HEK293 (cell line): ENCODE measurements at regions not wholly inside any gene's neighbourhood (a gene's known extent, or its start where the extent isn't known, plus 50 kb on each side); places are given as distances from the start of the nearest gene placed in this dataset.

Experiments used
- CTCF ChIA-PET: fragments of 350-600 bp; formaldehyde crosslinking; extraction: SDS; loops from one replicate; lab custom pipeline; 2021; ENCODE audit warnings: antibody characterized with exemption; lab: Yijun Ruan, JAX
- POLR2A ChIA-PET: fragments of 300-600 bp; formaldehyde crosslinking; extraction: SDS; loops from one replicate; lab custom pipeline; 2020; ENCODE audit warnings: antibody characterized with exemption, inconsistent platforms; lab: Yijun Ruan, JAX
- H3K27ac ChIP-seq: fragments of 200-500 bp; sonication (Bioruptor generic); 2 replicates; pipeline ENCODE4 v1.5.1; 2014; ENCODE audit warnings: low read depth, low read length, control low read depth, inconsistent platforms; ENCODE audit errors: extremely low read depth
- H3K36me3 ChIP-seq, 2 experiments: fragments of 200-500 bp in 1 of 2; sonication (Bioruptor generic) in 1 of 2; 1 replicate in 1 of 2; 2 replicates in 1 of 2; pipeline ENCODE4 v1.5.1; 2014 to 2017; ENCODE audit warnings: inconsistent platforms in 2 of 2, low read length in 2 of 2; ENCODE audit not compliant: control insufficient read depth in 2 of 2, insufficient read depth in 1 of 2
- H3K4me1 ChIP-seq: fragments of 200-500 bp; sonication (Bioruptor generic); 2 replicates; pipeline ENCODE4 v1.5.1; 2014; ENCODE audit warnings: mild to moderate bottlenecking, low read length, inconsistent platforms; ENCODE audit not compliant: control insufficient read depth, insufficient read depth
- H3K4me3 ChIP-seq: 2 replicates; pipeline ENCODE4 v1.5.1; 2011; ENCODE audit warnings: low read depth, mild to moderate bottlenecking, control low read depth, low read length, moderate library complexity
- H3K9me3 ChIP-seq: fragments of 200-500 bp; sonication (Bioruptor generic); 2 replicates; pipeline ENCODE4 v1.5.1; 2014; ENCODE audit warnings: low read depth, low read length, inconsistent platforms; ENCODE audit not compliant: control insufficient read depth, insufficient read depth
- AEBP2 ChIP-seq: fragments of 450-650 bp; formaldehyde crosslinking; IDR thresholded peaks from 2 replicates; pipeline ENCODE4 v1.5.1; 2016; ENCODE audit warnings: missing biosample characterization, missing genetic modification characterization, borderline replicate concordance
- FEZF1 ChIP-seq: fragments of 450-650 bp; formaldehyde crosslinking; IDR thresholded peaks from 2 replicates; pipeline ENCODE4 v1.5.1; 2016; ENCODE audit warnings: missing biosample characterization, missing genetic modification characterization
- GFI1B ChIP-seq: fragments of 450-650 bp; formaldehyde crosslinking; IDR thresholded peaks from 2 replicates; pipeline ENCODE4 v1.5.1; 2016; ENCODE audit warnings: missing biosample characterization, missing genetic modification characterization
- HIC1 ChIP-seq: fragments of 450-650 bp; formaldehyde crosslinking; IDR thresholded peaks from 2 replicates; pipeline ENCODE4 v1.5.1; 2016; ENCODE audit warnings: missing biosample characterization, missing genetic modification characterization
- PRDM1 ChIP-seq: fragments of 450-650 bp; formaldehyde crosslinking; IDR thresholded peaks from 2 replicates; pipeline ENCODE4; 2016; ENCODE audit warnings: missing biosample characterization, missing genetic modification characterization
- ZBTB26 ChIP-seq: fragments of 450-650 bp; formaldehyde crosslinking; optimal IDR thresholded peaks from 2 replicates; pipeline ENCODE3; 2016; ENCODE audit warnings: missing biosample characterization, mild to moderate bottlenecking, missing genetic modification characterization
- ZBTB6 ChIP-seq: fragments of 450-650 bp; formaldehyde crosslinking; IDR thresholded peaks from 2 replicates; pipeline ENCODE4 v1.5.1; 2017; ENCODE audit warnings: missing biosample characterization, missing genetic modification characterization
- ZNF175 ChIP-seq: fragments of 450-650 bp; formaldehyde crosslinking; IDR thresholded peaks from 2 replicates; pipeline ENCODE4 v1.5.1; 2016; ENCODE audit warnings: missing biosample characterization, missing genetic modification characterization
- ZNF23 ChIP-seq: fragments of 450-650 bp; formaldehyde crosslinking; IDR thresholded peaks from 2 replicates; pipeline ENCODE4 v1.5.1; 2016; ENCODE audit warnings: missing biosample characterization, missing genetic modification characterization, borderline replicate concordance
- ZNF24 ChIP-seq: fragments of 450-650 bp; formaldehyde crosslinking; IDR thresholded peaks from 2 replicates; pipeline ENCODE4 v1.5.1; 2016; ENCODE audit warnings: missing biosample characterization, missing genetic modification characterization
- ZNF280C ChIP-seq: fragments of 450-650 bp; formaldehyde crosslinking; IDR thresholded peaks from 2 replicates; pipeline ENCODE4 v1.5.1; 2016; ENCODE audit warnings: missing biosample characterization, missing genetic modification characterization
- ZNF311 ChIP-seq: fragments of 450-650 bp; formaldehyde crosslinking; IDR thresholded peaks from 2 replicates; pipeline ENCODE4 v1.5.1; 2017; ENCODE audit warnings: missing biosample characterization, missing genetic modification characterization, borderline replicate concordance
- ZNF423 ChIP-seq: fragments of 450-650 bp; formaldehyde crosslinking; IDR thresholded peaks from 2 replicates; pipeline ENCODE4 v1.5.1; 2016; ENCODE audit warnings: missing biosample characterization, missing genetic modification characterization
- ZNF473 ChIP-seq: fragments of 450-650 bp; formaldehyde crosslinking; IDR thresholded peaks from 2 replicates; pipeline ENCODE4 v1.5.1; 2017; ENCODE audit warnings: missing biosample characterization, missing genetic modification characterization
- ZNF585B ChIP-seq: fragments of 450-650 bp; formaldehyde crosslinking; IDR thresholded peaks from 2 replicates; pipeline ENCODE4 v1.5.1; 2016; ENCODE audit warnings: missing biosample characterization, missing genetic modification characterization
- ZNF623 ChIP-seq: fragments of 450-650 bp; formaldehyde crosslinking; IDR thresholded peaks from 2 replicates; pipeline ENCODE4 v1.5.1; 2016; ENCODE audit warnings: missing biosample characterization, missing genetic modification characterization
- ZNF645 ChIP-seq: fragments of 450-650 bp; formaldehyde crosslinking; IDR thresholded peaks from 2 replicates; pipeline ENCODE4; 2016; ENCODE audit warnings: missing biosample characterization, missing genetic modification characterization
- ZNF654 ChIP-seq: fragments of 450-650 bp; formaldehyde crosslinking; IDR thresholded peaks from 2 replicates; pipeline ENCODE4 v1.5.1; 2016; ENCODE audit warnings: low read depth, missing biosample characterization, missing genetic modification characterization

- TF ChIP-seq ZNF311 (tag by site-specific recombination), result no peak
- no peak for TF ChIP-seq HIC1 (tag by site-specific recombination)
- no peak for TF ChIP-seq ZNF23
- TF ChIP-seq ZBTB26 (tag by site-specific recombination), result no peak
- no peak for TF ChIP-seq ZNF280C
Observed at GRCh38 chr10:89097226-89097625, 106.6 kb downstream of the FAS start (continued).

GRCh38 chr10:89095701-89096391 is 105.2 kb downstream of the FAS start:
- Histone ChIP-seq H3K27ac (no peak overlapping the region), H3K4me1 (peaks cover 2% of the 10 kb centered on the region; the same call in 1 of the 2 replicates), H3K4me3 (no peak overlapping the region), H3K9me3 (no peaks in the 10 kb centered on the region)
- POLR2A ChIA-PET, result interaction anchor here (0.7 kb wide), 1 partner anchor 29 kb away, joined by 4 read pairs; no protein-coding TSS in a partner anchor
- CTCF ChIA-PET, result no interaction called here
- TF ChIP-seq ZNF23, result no peak
- no peak for TF ChIP-seq ZNF585B (tag by site-specific recombination)
- TF ChIP-seq ZNF24 (tag by site-specific recombination), result no peak
- TF ChIP-seq ZNF175, result no peak
- TF ChIP-seq FEZF1, result no peak
- no peak for TF ChIP-seq GFI1B (tag by site-specific recombination)
- no peak for TF ChIP-seq ZNF280C
- TF ChIP-seq AEBP2 (tag by site-specific recombination), result no peak
- no peak for TF ChIP-seq ZNF473
- TF ChIP-seq, all 188 proteins: peak for 0
- H3K36me3 ChIP-seq, result no peaks in the 10 kb centered on the region

GRCh38 chr10:89093728-89094127 is 103.1 kb downstream of the FAS start:
- Histone ChIP-seq H3K4me1 (peaks cover 2% of the 10 kb centered on the region; the same call in 1 of the 2 replicates), H3K9me3 (no peaks in the 10 kb centered on the region), H3K36me3 (no peaks in the 10 kb centered on the region), H3K27ac (no peak overlapping the region), H3K4me3 (no peak overlapping the region)
- ChIA-PET POLR2A (no interaction called here), CTCF (no interaction called here)
- TF ChIP-seq ZBTB6 (tag by site-specific recombination) (no peak), ZNF645 (tag by site-specific recombination) (no peak), ZNF423 (tag by site-specific recombination) (no peak), PRDM1 (tag by site-specific recombination) (no peak), ZNF654 (tag by site-specific recombination) (no peak), ZNF623 (tag by site-specific recombination) (no peak)
